IPS DF 4.7 (cell line): ENCODE measurements at regions not wholly inside any gene's neighbourhood (a gene's known extent, or its start where the extent isn't known, plus 50 kb on each side); places are given as distances from the start of the nearest gene placed in this dataset.
"Not testable (repeated sequence)": the region's sequence is repeated elsewhere in the genome, so short reads cannot be mapped to it uniquely, and the experiment has no call there.

ENCODE experiments used
- DNase-seq: peaks from one replicate; pipeline ENCODE4 v3.0.0-alpha.2; 2013; ENCODE audit warnings: low spot score; ENCODE audit errors: extremely low read depth

DNA sequence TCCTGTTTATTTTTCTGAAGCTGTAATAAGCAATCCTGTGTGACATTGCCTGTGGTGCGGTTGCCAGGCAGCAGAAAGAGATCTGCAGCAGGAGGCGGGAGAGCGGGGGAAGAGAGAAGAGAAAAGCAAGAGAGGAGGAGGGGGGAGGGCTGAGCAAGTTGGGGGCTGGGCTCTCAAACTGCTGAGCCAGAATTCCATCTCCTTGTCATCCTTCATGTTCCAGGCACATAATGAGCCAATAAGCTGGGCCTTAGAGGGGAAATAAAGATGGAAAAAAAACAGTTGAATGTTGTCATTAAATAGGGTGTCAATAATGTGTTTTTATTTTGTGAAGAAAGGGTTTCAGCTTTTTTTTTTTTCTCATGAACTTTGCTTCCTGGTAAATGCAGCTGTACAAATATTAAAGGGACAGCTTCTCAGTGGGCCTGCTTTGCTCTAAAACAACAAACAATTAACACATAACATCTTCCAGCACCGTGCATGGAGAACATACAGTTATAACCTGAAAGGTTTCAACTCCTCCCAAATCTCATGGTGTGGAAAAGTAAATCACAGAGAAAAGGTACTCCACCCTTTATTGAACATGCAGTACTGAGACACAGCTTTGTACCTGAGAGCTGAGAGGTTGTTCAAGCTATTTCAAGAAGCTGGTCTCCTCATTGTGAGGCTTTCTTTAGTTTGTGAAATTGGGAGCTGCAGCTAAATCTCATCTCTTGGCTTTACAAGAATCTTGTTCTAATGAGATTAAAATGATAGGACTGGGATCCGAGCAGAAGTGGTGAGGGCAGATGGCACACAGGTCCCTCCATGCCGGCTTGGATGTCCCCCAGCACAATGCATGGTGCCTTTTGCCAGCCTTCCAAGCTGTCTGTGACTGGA, 451.1 kb upstream of the KCNMB2 start:
- DNase-seq = no peak

DNA sequence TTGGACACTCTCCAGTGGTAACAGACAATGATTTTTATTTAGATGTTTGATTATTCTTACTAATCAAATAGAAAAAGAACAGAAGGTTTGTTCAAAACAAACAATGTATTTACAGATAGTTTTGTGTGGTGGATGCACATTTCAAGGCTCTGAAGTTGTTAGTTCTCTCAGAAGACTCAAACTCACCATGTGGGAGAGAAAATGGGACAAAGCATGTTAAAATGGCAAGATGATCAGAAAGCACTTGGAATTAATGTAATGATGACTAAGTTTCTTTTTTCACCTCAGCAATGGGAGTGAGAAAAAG, 450.5 kb upstream of the KCNMB2 start:
- DNase-seq = no peak

DNA sequence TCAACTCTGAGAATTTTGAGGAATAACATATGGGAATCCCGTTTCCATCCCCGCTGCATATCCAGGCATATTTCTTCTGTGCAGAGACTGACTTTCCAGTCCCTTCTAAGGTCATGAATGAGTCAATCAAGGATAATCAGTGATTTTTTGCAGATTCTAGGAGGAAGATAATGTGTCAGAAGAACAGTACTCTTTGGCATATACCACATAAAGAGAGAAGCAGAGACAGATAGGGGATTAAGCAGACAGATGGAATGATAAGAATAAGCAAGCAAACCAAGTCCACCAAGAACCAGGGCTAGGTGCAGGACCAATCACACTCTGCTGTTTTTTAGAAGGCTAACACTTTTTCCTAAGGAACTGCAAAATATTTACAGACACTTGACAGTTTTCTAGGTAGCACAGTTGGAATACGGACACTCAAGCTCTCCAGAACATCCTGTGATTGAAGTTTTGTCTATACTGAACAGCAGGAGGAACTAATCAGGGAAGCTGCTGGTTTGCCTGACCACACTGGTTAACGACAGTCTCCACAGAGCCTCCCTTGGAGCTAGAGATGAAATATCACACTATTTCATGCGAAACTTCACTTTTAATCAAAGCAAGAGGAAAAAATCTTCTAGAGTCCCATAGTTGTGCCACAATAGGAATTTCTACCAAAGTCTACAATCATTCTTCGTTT, 450.0 kb upstream of the KCNMB2 start:
- DNase-seq = no peak

DNA sequence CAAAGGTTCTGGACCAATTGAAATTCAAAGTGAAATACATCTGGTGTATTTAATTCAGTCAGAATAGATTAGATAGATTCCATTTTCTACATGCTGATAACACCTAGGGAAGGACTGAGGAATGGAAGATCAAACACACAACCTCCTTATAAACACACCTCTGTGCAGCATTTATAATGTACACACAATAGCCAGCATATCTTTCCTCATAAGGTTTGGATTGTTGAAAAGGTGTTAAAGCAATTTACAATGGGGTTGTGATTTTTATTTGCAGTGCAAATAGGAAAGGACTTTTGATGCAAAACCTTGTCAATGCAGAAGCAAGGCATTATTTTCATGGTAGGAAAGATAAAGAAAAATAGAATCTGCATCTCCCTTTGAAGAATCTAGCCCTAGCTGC, 448.9 kb upstream of the KCNMB2 start:
- DNase-seq = no peak

DNA sequence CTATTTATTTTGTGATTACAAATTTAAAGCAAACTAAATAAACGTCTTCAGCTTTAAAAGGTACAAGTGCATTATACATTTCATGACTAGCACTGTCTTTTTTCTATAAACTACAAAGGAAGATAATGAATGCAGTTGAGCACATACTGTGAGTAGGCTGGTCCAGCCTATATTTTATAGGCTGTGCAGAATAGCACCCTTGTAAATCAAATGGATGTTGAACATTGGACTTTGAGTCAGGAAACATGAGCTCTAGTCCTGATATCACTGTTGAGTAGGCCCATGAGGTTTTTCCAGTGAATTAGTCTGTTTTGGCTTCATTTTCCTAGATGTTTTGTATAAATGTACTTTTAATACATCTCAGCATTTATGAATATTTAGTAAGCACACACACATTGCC, 447.3 kb upstream of the KCNMB2 start:
- no peak for DNase-seq

DNA sequence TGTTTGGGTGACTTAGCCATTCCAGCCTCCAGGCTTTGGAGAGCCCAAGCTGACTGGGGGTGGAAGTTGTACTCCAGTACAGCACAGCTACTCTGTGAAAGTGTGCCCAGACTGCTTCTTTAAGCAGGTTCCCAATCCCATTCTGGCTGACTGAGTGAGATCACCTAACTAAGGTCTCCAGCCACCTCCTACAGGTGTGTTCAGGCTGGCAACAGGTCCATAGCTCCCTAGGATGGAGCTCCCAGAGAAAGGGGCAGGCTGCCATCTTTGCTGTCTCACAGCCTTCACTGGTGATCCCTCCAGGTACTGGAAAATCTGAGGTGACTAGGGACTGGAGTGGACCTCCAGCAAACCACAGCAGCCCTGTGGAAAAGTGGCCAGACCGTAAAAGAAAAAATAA, 445.3 kb upstream of the KCNMB2 start:
- no peak for DNase-seq

DNA sequence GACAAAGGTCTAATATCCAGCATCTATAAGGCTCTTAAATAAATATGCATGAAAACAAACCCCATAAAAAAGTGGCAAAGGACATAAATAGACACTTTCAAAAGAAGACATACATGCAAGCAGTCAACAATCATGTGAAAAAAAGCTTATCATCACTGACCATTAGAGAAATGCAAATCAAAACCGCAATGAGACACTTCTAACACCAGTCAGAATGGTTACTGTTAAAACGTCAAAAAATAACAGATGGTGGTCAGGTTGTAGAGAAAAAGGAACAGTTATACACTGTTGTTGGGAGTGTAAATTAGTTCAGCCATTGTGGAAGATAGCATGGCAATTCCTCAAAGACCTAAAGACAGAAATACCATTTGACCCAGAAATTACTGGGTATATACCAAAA, 440.7 kb upstream of the KCNMB2 start:
- DNase-seq = no peak

DNA sequence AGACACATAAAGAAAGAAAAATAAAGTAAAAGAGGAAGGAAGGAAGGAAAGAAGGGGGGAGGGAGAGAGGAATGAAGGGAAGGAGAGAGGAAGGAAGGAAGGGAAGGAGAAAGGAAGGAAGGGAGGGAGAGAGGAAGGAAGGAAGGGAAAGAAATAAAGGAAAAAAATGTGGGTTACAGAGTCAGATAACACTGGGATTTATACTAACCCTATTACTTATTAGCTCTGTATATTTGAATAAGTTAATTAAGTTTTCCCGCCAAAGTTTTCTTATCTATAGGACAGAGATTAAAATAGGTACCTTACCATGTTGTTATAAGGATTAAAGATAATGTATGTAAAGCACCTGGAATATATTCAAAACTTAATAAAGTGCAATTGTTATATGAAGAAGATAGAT, 439.3 kb upstream of the KCNMB2 start:
- DNase-seq = no peak

DNA sequence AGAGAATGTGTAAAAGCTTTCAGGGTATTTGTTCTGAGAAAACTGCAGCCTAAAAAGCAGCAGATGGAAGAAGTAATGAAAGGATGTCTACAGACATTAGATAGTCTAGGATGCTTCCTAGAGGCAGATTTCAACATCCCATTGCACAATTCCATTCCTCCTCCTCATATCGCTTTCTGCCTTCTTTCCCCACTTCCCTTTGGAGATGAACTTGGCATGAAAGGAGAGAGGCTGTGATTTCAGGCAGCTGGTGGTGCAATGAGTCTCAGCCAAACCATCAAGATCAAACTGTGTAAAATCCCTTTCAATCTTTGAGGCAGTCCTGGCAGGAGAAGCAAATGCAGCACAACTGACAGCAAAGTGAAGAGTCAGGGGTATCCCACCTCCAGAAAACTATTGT, 438.7 kb upstream of the KCNMB2 start:
- no peak for DNase-seq

DNA sequence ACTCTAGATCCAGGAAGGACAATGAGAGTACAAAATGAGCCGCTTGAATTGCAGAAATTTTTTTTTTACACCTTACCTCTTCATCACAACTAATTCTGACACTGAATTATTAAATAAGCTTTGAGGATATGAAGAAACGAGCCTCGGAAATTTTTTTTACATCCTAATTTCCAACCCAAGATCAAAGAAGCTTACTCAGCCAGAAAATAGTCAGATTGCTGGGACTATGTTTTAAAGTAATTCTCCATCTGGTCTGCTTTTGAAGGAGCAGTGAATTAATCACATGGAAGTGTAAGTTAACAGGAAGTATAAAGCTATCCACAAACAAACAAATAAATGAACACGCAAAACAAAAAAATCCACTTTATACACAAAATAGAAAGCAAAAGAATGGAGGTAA, 437.0 kb upstream of the KCNMB2 start:
- DNase-seq = no peak

DNA sequence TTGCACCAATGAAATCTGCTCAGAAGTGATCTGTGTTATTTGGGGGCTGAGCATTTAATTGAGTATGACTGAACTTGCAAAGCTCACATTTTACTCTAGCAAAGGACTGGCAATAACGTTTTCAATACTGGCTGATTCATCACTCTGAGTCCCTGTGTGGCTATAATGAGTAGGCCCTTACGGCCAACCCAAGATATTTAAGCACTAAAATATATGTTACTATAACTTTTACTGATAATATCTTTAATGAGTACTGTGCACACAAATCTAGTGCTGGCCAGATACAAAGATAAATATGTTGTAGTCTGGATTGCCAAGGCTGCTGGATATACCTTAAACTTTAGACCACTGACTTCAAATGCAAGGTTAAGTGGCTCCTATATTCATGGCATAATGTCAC, 436.4 kb upstream of the KCNMB2 start:
- DNase-seq = no peak

DNA sequence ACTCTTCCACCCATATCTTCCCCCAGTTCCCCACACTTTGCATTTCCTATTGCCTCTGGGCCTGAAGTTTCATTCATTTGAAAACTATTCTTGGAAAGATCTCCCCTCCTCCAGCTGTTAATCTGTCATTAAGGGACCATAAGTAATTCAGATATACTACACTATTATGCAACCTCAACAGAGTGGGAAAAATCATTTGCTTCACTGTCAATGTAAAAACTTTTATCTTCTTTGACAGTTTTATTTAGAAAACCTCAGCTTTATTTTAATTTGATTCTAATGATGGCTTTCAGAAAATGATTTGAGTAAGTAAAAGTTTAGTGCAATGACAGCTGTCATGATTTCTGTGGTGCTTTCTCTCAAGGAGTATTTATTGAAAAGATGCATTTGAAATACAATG, 435.3 kb upstream of the KCNMB2 start:
- DNase-seq = no peak

DNA sequence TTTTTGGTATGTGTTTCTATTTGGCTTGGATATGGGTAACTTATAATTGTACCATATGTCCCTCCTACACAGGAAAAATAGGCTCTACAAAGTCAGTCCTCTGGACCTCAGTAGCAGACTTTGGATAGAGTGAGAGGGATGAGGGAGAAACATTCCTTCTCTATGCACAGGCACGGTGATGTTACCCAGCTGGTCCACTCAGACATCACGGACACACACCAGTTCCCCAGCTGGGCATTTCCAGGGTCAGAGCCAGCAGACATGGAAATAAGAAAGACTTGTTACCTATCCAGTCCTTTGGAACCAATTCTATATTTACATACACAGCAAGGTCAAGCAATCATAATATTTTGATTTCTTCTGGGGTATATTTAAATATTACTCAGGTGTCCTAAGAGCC, 433.1 kb upstream of the KCNMB2 start:
- no peak for DNase-seq

DNA sequence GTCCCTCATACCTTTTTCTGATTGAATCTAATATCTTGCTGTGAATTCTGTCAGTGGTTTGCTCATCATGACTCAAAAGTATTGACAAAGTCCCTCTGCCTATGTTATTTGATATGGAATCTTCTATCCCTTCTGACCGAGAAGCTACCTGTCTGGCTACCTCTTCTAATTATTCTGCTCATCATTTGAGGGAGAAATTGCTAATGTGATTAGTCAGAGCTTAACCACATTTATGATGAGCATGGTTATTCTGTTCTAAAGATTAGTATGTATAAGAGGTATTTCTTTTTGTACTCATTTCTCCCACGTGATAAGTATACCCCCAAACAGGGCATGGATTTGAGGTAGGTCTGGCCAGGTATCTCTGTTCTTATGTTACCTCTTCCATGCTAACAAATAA, 428.4 kb upstream of the KCNMB2 start:
- no peak for DNase-seq

DNA sequence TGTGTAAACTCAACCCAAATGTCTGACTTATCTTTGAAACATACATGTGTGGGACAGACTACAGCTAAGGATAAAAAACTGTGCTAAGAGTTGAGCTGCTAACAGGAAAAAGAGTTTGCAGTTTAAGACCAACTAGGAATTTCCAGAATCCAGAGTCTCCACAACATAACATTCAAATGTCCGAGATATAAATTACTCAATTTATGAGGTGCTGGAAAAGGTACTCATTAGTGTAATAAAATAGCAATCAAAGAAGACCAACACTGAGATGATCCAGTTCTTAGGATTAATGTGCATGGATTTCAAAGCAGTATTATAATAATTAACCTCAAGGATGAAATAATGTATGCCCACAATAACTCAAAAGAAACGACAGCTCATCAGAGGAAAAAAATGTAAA, 426.5 kb upstream of the KCNMB2 start:
- DNase-seq = no peak

DNA sequence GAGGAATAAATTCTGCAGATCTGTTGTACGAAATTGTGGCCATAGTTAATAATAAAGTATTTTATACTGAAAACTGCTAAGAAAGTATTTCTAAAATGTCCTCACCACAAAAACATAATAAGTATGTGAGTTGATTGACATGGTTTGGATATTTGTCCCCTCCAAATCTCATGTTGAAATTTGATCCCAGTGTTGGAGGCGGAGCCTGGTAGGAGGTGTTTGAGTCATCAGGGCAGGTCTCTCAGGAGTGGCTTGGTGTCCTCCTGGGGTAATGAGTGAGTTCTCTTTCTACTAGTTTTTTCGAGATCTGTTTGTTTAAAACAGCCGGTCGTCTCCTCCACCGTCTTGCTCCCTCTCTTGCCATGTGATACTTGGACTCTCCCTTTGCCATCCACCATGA, 424.1 kb upstream of the KCNMB2 start:
- DNase-seq = no peak

DNA sequence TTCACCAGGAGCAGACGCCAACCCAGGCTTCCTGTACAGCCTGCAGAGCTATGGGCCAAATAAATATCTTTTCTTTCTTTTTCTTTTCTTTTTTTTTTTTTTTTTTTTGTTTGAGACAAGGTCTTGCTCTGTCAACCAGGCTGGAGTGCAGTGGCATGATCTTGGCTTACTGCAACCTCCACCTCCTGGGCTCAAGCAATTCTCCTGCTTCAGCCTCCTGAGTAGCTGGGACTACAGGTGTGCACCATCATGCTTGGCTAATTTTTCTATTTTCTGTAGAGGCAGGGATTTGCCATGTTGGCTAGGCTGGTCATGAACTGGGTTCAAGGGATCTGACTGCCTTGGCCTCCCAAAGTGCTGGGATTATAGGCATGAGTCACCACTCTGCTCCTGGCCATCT, 423.7 kb upstream of the KCNMB2 start:
- not testable (repeated sequence) for DNase-seq

DNA sequence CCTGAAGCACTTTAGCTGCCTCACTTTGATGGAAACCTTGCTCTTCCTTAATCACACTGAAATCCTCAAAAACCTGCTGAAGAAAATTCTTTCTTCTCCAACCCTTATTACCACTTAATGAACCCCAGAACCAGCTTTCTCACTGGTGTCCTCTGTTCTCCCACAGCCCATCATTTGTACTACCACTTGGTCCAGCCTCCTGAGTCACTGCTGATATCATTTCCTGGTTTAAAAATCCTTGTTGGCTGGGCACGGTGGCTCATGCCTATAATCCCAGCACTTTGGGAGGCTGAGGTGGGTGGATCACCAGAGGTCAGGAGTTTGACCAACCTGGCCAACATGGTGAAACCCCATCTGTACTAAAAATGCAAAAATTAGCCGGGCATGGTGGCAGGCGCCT, 418.6 kb upstream of the KCNMB2 start:
- no peak for DNase-seq

DNA sequence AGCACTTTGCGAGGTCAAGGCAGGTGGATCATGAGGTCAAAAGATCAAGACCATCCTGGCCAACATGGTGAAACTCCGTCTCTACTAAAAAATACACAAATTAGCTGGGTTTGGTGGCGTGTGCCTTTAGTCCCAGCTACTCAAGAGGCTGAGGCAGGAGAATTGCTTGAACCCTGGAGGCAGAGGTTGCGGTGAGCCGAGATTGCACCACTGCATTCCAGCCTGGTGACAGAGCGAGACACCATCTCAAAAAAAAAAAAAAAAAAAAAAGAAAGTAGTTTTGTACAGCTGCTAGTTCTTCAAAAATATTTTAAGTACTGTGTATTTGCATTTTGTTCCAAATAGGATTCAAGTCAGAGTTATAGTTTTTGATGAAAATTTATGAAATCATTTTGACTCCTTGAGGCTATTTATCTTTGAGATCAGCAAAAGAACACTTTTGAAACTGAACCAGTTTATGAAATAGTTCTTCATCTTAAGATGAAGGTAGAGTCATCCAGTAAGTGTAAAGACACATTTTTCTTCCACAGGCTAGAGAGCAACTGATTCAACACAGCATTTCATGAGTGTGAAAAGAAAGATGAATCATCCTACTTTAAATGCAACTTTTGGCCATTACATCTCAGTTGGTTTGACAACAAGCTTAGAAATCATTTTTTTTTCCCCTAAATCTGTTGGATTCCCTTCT, 416.5 kb upstream of the KCNMB2 start:
- not testable (repeated sequence) for DNase-seq

DNA sequence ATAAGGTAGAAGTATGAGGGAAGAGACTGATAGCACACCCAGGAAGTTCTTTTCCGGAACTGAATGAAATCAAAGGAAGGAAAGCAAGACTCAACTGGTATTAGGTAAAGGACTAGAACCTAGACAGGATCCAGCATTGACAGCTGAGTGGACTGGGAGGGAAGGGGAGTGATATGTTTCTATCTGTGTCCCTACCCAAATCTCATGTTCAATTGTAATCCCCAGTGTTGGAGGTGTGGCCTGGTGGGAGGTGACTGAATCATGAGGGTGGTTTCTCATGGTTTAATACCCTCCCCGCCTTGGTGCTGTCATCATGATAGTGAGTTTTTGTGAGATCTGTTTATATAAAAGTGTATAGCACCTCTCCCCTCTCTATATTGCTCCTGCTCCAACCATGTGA, 415.9 kb upstream of the KCNMB2 start:
- no peak for DNase-seq

DNA sequence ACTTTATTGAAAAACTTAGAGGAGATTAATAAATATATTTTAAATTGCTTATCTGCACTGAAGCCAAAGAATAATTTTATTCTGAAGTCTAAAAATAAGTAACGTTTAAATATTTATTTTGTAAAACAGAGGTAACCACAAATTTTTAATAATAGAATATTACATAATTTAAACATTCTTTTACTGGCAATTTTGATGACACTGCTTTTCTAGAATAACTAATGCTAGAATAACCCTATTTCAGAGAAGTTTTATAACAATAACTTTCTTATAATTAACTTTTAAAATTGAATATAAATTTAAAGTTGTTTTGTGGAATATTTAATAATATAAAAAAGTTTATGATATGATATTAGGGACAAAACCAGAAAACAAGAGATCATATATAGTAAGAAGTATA, 409.6 kb upstream of the KCNMB2 start:
- no peak for DNase-seq

DNA sequence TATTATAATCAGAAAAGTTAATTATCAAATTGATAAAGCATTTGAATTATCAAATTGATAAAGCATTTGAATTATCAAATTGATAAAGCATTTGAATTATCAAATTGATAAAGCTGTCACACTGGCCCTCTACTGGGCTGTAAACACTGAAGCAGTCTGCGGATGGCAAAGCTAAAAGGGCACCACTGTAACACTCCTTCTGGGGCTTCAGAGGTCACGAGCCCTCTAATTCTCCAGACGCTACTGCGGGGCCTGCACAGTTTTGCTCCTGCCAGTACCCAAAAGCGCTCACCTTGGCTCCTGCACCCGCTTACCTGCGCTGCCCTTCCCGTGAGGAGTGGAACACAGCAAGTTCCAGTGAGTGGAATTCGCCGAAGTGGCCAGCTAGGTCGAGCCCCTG, 409.0 kb upstream of the KCNMB2 start:
- DNase-seq = no peak

DNA sequence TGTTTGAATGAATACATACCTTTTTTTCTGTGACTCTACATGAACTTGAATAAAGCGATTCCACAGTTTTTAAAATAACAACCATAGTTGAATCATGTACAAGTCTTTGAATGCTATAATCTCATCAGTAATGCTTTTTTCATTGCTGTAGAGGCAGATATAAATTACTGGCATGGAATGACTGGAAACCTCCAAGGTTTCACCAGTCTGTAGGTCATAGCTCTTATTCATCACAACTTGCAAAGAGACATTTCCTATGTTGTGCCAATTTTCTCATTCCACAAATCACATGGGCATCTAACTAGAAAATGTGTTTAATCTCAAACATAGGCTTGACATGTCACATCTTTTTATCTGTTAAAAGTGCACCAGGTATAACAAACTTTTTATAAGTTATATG, 407.1 kb upstream of the KCNMB2 start:
- DNase-seq = no peak
